GM12874 (cell line): ENCODE measurements at regions not wholly inside any gene's neighbourhood (a gene's known extent, or its start where the extent isn't known, plus 50 kb on each side); places are given as distances from the start of the nearest gene placed in this dataset.

Experiments used
- TF ChIP-seq, protein P1 (sequence below): IDR thresholded peaks from 2 replicates; pipeline ENCODE4 v1.5.1; 2011; ENCODE audit warnings: low read depth, mild to moderate bottlenecking, control low read depth, low read length, moderate library complexity; ENCODE audit not compliant: insufficient read depth

- TF ChIP-seq, protein P1, sequence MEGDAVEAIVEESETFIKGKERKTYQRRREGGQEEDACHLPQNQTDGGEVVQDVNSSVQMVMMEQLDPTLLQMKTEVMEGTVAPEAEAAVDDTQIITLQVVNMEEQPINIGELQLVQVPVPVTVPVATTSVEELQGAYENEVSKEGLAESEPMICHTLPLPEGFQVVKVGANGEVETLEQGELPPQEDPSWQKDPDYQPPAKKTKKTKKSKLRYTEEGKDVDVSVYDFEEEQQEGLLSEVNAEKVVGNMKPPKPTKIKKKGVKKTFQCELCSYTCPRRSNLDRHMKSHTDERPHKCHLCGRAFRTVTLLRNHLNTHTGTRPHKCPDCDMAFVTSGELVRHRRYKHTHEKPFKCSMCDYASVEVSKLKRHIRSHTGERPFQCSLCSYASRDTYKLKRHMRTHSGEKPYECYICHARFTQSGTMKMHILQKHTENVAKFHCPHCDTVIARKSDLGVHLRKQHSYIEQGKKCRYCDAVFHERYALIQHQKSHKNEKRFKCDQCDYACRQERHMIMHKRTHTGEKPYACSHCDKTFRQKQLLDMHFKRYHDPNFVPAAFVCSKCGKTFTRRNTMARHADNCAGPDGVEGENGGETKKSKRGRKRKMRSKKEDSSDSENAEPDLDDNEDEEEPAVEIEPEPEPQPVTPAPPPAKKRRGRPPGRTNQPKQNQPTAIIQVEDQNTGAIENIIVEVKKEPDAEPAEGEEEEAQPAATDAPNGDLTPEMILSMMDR: no peak
These were observed 71.8 kb upstream of the GZMB start for GRCh38 chr14:24705840-24706239.

DNA sequence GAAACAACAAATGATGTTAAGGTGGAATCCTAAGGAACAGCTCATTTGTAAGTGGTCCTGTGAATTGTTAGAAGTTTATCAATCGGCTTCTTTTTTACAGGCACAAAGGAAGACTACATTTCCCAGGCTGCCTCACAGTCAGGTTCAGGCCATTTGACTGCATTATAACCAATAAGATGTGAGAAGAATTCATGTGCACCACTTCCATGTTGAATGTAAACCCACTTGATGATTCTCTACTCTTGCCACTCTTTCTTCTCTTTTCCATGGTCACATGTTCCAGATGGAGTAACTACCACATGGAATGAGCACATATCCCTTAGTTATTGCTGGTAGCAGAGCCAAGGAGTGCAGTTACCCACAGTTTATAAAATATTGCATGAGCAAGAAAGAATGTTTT is 67.1 kb upstream of the GZMB start:
- TF ChIP-seq, protein P1: no peak

- TF ChIP-seq, protein P1: no peak
These were observed 66.5 kb upstream of the GZMB start for GRCh38 chr14:24700511-24700910.

GRCh38 chr14:24699052-24699451 is 65.1 kb upstream of the GZMB start:
- TF ChIP-seq, protein P1: no peak

DNA sequence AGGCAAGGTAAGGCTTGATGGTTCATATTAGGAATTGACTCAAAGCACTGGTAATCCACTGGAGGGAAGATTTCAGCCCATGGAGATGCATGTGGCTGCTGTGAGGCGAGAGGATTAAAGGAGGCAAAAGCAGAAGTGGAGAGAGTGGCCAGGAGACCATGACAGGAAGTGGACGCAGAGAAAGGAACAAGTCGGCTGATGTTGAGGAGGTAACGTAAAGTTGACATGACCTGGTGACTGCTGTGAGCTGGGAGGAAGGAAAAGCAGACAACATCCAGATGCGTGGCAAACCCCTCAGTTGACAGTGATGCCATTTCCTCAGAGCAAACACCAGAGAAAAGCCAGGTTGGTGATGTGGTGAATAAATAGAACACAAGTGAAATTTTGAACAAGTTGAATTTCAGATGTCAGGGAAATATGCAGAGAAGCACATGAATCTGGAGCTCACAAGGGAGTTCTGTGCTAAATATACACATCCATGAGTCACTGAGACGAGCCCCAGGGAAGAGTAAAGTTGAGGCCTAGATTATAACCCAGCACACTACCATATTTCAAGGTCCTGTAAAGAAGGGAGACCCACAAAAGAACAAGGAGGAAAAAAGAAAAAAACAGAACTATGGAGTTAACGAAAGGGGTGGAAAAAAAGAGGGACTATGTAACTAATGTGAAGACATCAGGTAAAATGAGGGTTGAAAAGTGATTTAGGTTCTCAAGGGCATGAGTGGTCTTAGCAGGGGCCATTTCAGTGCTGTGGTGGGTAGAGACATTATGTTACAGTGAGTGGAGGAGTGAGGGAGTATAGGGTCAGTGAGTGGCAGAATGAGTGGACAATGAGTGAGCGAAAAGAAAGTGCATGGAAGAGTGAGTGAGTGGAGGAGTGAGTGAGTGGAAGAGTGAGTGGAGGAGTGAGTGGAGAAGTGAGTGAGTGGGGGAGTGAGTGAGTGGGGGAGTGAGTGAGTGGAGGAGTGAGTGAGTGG is 61.6 kb upstream of the GZMB start:
- TF ChIP-seq, protein P1: no peak

DNA sequence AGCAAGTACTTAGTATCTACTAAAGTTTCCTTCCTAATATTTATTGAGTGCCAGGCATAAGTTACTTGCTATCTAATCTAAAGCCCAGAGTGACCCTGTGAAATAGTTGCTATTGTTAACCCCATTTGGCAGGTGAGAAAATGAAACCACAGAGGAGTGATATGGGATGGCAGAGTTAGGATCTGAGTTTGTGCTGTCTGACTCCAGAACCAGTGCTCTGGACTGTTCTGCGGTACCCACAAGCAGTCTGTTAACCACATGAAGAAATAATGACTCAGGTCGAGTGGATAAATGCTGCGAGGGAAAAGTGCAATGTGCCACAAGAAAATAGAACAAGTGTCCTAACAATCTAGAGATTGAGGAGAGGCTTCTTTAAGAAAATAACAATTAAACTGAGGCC is 60.7 kb upstream of the GZMB start:
- TF ChIP-seq, protein P1: no peak

DNA sequence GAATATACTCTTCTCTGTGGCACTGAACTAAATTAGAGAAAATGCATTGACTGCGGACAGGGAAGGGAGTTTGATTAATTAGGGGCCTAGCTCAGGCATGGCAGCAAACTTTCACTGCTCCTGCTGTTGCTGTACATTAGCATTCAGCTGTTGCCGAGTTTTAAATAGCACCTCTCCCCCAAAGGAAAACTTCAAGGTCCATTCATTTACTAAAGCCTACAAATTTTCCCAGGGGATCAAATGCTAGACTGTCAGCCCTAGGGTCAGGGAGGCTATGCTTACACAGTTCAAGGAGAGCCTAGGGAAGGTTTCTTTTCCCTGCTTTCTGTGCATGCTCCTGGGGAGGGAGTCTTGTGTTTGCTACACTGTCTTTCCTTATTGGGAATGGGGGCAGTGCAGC is 60.0 kb upstream of the GZMB start:
- TF ChIP-seq, protein P1: no peak
